ENCODE measurements at regions not wholly inside any gene's neighbourhood (a gene's known extent, or its start where the extent isn't known, plus 50 kb on each side); places are given as distances from the start of the nearest gene placed in this dataset.

DNA sequence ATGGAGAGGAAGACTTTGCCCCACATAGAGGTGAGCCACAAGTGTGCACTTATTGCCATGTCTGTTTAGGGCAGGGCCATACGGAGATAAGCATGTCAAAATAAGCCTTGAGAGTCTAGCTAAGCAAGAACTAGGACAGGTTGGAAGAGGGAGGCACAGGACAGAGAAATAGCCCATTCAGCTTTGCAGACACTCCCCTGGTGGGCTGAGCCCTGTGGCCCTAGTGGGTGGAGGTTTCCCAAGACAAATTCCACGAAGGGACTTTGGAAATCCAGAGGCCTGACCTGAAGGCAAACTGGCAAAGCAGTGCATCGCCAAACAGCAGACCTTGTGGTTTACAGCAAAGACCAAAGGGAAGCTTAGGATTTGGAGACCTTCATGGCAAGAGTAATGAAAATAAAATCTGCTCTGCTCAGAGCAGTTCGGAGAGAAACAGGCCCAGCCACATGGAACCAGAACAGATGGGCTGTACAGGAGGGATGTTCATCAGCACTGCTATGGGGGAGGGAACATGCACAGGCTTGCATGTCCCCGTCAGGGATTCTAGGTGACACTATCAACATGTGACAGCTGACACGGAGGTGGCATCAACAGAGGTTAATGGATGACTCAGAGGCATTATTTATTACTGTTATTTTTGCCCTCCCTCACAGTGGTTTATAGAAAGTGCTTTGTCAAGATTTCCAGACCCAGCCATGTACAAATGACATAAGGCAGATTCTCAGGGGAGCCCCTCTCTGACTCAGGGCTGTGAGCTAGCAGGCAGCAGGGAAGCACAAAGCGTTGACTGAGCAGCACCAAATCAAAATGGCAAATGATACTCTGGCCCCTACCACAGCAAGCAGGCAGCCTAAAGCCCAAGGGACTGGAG, 90.1 kb upstream of the IRF2BP2 start:
- no peak for TF ChIP-seq POLR2AphosphoS5 (IDR thresholded peaks at IDR 0.05; ENCODE audit: low read depth, low read length)
- TF ChIP-seq POLR2A (IDR thresholded peaks at IDR 0.05; ENCODE audit: low read depth, low read length), result no peak
- TF ChIP-seq SPI1 (IDR thresholded peaks at IDR 0.05; ENCODE audit: low read depth, low read length), result no peak
- peak; percentile 27; the same call in 1 of the 2 replicates for TF ChIP-seq TAF1 (IDR thresholded peaks at IDR 0.05; ENCODE audit: low read depth, low read length)
- TF ChIP-seq POU2F2 (IDR thresholded peaks at IDR 0.05; ENCODE audit: low read depth, low read length), result no peak; the same call in 1 of the 2 replicates
- TF ChIP-seq PAX5 (IDR thresholded peaks at IDR 0.05; ENCODE audit: insufficient read depth, low read length, severe bottlenecking), result no peak
